GM18505 (cell line): ENCODE measurements at regions not wholly inside any gene's neighbourhood (a gene's known extent, or its start where the extent isn't known, plus 50 kb on each side); places are given as distances from the start of the nearest gene placed in this dataset.
"Not testable (repeated sequence)": the region's sequence is repeated elsewhere in the genome, so short reads cannot be mapped to it uniquely, and the experiment has no call there.

Source experiments
- ATAC-seq: cut with Tn5 transposase; IDR thresholded peaks from one replicate; pipeline ENCODE4 v1.9.1; 2021; ENCODE audit not compliant: unreplicated experiment
- POLR2A ChIP-seq: IDR thresholded peaks from 4 replicates; pipeline ENCODE4 v1.6.1; 2011; ENCODE audit warnings: borderline replicate concordance; ENCODE audit not compliant: insufficient read depth, insufficient read length; ENCODE audit errors: extremely low read depth

DNA sequence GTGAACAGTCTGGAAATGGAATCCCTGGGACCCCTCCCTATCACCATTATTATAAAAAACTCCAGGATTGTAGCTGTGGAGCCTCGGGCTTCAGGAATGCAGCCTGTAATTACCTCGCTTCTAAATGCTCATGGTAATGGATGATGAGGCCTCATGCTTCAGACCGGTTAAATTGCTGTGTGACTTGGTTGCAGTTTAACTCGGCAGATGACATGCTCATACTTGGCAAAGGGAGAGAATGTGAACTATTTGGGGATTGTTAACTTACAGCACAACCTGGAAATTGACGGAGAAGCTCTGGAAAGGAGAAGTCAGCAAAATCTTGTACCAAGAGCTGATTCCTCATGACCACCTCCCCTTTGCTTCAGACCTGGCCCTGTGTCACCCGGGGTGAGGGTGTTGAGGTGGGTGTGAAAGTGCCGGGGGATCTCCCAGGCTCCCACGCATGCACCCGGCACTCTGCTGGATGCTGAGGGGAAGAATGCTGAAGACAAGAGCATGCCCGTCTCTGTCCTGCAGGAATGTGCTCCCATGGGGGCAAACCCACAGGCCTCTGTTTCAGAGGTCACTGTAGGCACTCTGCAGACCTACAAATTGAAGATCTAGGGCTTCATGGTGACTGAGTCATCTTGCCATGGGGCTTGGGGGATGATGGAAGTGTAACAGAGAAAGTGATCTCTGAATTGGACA, 364.8 kb downstream of the RPS6KC1 start:
- no peak for TF ChIP-seq POLR2A
- ATAC-seq, result no peak

DNA sequence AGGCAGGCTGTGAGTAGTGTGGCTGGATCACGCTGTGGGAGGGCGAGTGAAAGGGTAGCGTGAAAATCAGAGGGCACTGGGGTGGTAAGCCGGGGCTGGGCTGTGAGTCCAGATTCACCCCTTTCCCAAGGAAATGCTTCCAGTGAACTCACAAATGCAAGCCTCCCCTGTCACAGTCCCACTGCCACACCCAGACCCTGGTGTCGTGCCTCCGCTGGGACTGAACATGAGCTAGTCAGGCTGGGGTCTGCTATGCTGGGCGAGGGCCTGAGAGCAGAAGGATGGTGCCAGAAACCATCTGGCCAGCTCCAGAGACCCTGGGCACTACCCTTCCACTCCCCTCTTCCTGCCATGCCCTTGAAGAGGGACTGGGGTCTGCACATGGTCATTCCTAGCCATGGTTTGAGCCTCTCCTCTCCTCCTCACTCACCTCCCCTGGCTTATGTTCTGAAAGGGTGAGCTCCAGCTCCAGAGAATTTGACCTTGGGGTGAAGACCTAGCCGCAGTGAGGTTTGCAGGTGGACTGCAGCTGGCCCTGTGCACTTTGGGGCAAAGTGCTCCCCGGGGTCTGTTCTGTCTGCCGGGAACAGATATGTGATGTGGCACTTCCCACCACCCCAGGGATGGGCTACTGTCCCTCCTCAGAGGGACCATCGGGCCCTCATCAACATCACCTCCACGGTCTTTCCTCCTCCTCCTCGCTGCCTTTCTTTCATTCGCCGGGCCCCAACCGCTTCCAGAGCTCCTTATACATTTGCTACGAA, 365.6 kb downstream of the RPS6KC1 start:
- ATAC-seq, result no peak
- TF ChIP-seq POLR2A, result no peak

DNA sequence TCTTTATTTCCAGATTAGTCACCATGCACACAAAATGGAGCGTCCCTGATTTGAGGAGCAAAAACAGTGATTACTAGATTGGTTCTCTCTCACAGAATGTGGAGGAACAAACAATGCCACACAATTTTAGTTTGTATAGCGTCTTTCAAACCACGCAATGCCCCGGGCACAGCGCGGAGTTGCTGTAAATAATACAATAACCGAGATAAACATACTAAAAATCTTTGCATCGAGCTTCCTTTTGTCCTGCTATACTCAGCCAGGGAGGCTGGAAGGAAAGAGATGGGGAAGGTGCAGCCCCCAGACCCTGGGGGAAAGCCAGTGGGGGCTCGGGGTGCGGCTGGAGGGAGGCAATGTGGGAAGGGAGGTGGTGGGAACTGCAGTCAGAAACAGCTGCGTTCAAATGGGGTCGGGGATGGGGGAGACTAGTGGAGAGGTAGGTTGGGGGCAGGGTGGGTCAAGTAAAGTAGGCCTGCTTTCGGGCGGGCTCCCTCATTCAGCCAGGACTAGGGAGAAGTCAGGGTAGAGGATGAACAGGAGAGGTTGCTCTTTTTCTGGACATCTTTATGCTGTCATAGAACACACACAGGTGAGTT, 366.3 kb downstream of the RPS6KC1 start:
- no peak for TF ChIP-seq POLR2A

DNA sequence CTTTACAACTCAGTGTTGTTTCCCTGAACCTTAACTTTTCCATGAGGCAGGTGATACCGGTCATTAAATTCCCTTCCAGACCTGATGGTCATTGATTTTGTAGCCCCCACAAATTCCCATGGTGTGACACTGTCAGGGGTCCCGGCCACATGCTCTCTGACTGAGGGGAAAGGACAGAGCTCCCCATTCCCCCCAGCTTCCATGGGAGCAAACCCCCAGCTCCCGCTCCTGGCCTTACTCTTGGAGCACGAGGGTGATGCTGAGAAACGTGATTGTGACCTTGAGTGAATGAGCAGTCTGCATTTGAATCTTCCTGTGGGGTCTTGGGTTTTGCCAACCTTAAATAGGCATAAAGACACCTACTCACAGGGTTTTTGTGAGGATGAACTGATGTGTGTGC, 366.8 kb downstream of the RPS6KC1 start:
- no peak for TF ChIP-seq POLR2A
- no peak for ATAC-seq

More for the DNA sequence above, 366.3 kb downstream of the RPS6KC1 start:
- no peak for ATAC-seq

DNA sequence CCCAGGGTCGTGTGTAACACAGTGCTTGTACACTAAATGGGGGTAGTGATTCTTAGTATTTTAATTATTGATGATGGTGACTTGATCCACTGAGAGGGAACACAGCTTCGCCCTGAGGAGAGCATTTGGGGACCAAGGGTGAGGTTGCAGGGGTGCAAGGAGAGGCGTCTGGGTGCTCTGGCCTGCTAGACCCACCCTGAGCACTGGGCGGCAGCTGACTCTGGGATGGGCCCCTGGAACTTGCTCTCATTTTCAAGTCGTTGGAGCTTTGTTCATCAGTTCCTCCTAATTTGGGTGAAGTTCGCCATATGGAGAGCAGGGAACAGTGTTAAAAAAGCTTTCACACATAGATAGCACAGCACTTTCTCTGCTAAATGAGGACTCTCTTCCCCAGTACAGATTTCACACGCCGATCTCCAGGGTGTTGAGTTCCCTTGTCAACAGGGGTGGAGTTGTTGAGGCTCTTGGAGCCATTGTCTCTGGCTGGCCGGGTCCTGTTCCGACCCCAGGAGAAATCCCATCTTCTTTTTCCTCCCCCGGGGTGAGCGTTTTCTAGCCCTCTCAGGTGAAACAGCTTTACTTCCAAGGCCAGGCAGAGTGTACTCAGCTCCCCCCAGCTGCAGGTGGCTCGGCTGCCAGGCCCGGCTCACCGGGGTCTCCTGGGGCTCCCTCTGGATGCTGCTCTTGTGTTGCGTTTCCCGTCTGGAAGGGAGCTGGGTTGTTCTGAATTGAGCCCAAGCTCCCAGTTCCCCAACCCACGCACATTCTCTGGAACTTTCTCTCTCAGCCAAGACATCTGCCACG, 367.4 kb downstream of the RPS6KC1 start:
- no peak for ATAC-seq
- TF ChIP-seq POLR2A, result no peak

DNA sequence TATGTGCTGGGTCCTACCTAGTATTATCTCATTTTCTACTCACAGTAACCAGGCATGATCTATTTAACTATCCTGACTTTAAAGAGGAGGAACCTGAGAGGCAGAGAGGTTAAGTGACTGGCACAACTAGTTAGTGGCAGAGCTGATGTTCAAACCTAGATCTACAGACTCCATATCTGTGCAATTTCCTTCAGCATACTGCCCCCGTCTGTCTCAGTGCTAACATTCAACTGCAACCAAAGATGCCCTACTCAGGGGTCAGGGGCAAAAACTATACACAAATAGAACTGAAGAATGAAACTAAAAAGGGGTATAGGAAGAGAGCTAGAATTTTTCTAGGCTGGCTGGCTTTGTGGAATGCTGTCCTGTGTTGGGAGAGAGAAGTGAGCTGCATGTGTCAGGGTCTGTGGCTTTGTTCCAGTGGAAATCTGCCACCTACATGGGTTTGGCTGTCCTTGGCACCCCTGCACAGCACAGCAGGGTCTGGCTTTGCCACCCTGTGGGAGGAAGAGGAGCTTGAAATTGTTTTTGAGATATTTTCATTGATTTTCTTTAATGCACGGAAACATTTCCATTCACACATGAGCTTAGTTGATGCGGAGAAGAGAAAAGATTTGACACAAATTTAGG, 368.5 kb downstream of the RPS6KC1 start:
- no peak for TF ChIP-seq POLR2A
- ATAC-seq, result no peak

DNA sequence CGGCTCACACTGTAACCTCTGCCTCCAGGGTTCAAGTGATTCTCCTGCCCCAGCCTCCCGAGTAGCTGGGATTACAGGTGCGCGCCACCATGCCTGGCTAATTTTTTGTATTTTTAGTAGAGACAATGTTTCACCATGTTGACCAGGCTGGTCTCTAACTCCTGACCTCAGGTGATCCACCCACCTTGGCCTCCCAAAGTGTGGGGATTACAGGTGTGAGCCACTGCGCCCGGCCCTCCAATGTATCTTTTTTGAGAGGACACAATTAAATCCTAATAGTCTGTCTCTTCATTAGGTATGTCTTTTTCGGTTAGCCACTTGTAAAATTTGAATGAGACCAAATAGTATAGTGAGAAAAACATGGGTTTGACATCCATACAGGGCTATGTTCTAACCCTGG, 370.1 kb downstream of the RPS6KC1 start:
- not testable (repeated sequence) for ATAC-seq

DNA sequence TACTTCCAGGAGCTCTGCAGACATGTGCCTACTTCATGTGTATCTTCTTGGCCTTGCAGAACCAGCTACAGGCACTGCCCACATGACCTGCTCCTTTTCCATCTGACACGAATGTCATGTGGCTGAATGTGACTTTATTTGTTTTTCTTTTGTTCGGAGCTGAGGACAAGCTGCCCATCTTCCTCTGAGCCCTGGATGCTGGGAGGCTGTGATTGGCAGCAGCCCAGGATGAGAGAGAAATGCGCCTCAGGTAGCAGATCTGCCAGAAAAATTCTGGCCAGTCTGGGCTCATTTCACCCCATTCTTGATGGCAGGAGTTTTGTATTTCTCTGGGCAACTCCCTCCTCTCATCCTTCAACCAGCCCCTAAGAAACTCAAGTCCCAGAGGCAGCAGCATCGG, 372.0 kb downstream of the RPS6KC1 start:
- ATAC-seq, result no peak
- TF ChIP-seq POLR2A, result no peak

DNA sequence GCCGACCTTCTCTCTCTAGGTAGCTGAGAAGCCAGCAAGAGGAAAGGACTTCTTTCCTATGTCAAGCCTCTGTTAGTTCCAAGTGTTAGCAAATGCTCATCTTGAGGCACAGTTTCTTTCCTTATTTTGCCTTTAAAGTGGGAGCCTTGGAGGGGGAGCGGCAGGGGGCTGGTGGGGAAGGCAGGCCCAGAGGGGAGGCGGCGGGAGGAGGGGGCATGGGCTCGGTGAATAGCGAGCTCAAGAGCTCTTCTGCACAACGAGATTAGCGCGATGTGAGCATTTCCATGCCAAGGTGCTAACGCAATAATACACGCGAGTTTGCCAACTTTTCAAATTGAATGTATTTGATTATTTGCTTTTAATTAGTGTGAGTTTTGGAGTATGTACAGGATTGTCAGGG, 372.6 kb downstream of the RPS6KC1 start:
- no peak for TF ChIP-seq POLR2A
- ATAC-seq, result no peak

DNA sequence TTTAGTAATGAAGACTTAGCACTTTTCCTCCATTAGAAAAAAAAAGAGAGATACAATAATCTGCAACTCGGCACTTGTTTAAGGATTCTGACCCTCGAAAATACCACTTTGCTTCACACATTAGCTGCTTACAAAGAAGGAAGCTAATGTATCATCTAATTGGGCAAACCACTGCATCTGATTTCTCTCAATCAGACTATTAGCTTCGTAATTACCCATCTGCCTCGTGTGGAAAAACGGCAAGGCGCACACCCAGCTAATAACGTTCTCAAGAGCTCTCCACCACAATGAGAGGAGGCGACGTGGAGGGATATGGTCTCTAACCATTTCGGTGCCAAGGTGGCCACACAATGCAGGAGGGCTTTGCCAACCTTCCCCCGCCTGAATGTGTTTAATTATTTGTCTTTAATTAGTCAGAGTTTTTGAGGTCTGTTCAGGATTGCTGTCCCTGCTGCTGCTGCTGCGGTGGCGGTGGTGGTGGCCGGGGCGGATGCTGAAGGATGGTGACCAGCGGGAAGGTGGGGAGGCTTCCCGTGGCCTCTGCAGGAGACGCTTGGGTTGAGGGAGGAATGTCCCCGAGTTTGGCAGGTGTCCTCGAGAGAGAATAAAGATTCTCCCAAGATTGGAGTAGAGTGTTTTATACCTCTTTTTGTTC, 374.5 kb downstream of the RPS6KC1 start:
- no peak for TF ChIP-seq POLR2A
- ATAC-seq, result no peak

DNA sequence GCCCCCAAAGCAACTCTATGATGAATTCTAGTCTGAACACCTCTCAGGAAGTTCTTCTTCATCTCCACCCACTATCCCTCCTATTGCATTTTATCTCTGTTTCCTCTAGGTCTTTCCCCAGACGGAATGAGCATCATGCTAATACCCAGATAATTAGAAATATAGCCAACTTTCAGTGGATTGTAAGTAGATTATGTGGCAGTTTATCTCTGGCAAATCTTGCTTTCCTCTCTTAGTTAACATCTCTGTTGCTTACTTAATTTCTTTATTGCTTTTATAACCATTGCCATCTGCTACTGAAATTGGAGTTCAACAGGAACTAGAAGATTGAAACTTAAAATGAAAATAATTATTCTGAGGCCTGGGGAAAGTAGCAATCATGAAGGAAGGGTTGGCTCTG, 378.6 kb downstream of the RPS6KC1 start:
- TF ChIP-seq POLR2A, result no peak
- ATAC-seq, result no peak

DNA sequence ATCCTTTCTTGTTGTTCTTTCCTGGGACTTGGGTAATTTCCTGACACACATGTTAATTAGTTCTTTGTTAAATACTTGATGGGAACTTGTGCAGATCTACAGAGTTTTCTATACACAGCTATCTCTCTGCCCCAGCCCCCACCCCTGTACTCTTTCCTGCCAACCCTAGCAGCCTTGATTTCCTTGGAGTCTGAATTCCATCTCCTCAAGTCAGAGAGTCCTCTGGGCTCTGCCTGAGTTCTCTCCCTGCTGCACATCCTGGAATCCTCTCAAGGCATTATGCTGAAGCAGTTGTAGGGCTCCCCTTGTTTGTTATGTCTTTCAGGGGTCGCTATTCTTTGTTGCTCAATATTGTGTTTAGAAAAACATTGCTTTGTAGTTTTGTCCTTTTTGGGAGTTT, 384.7 kb downstream of the RPS6KC1 start:
- ATAC-seq, result no peak
- no peak for TF ChIP-seq POLR2A
